ENCODE measurements at regions not wholly inside any gene's neighbourhood (a gene's known extent, or its start where the extent isn't known, plus 50 kb on each side); places are given as distances from the start of the nearest gene placed in this dataset.

GRCh38 chr12:98423963-98424362, 91.4 kb upstream of the TMPO start:
- H3K9me3 ChIP-seq, result no peaks in the 10 kb centered on the region
- no peak overlapping the region for H3K27ac ChIP-seq
- TF ChIP-seq CTCF (IDR thresholded peaks at IDR 0.05), result no peak
- H3K27me3 ChIP-seq (replicated peaks; ENCODE audit: insufficient read depth), result no peaks in the 10 kb centered on the region
- ATAC-seq (ENCODE audit: insufficient number of reproducible peaks, low FRiP score, low read depth), result no peak
- H3K4me1 ChIP-seq (ENCODE audit: control insufficient read depth in 1 of 2, low read depth in 2 of 2), result peaks cover 11 to 17% of the 10 kb centered on the region in 2 donors
- no peak overlapping the region for H3K4me3 ChIP-seq
- no peak for DNase-seq (ENCODE audit: low spot score)
- no peaks in the 10 kb centered on the region for H3K36me3 ChIP-seq

- DNase-seq (ENCODE audit: low spot score) (no peak), ATAC-seq (ENCODE audit: insufficient number of reproducible peaks, low FRiP score, low read depth) (no peak)
- H3K4me3 ChIP-seq, result no peak overlapping the region
- H3K4me1 ChIP-seq (ENCODE audit: control insufficient read depth in 1 of 2, low read depth in 2 of 2), result peaks cover 2 to 8% of the 10 kb centered on the region in 2 donors
- no peaks in the 10 kb centered on the region for H3K9me3 ChIP-seq
- no peak overlapping the region for H3K27ac ChIP-seq
- peak; percentile 66 for TF ChIP-seq CTCF (IDR thresholded peaks at IDR 0.05)
- no peaks in the 10 kb centered on the region for H3K36me3 ChIP-seq
- H3K27me3 ChIP-seq (replicated peaks; ENCODE audit: insufficient read depth), result no peaks in the 10 kb centered on the region
These were observed 90.5 kb upstream of the TMPO start for GRCh38 chr12:98424726-98425401.

- no peaks in the 10 kb centered on the region for H3K36me3 ChIP-seq
- H3K27me3 ChIP-seq (replicated peaks; ENCODE audit: insufficient read depth), result no peaks in the 10 kb centered on the region
- no peaks in the 10 kb centered on the region for H3K4me1 ChIP-seq (ENCODE audit: control insufficient read depth in 1 of 2, low read depth in 2 of 2)
- H3K27ac ChIP-seq, result no peak overlapping the region
- H3K9me3 ChIP-seq, result no peaks in the 10 kb centered on the region
- TF ChIP-seq CTCF (IDR thresholded peaks at IDR 0.05), result no peak
- DNase-seq (ENCODE audit: low spot score) (no peak), ATAC-seq (ENCODE audit: insufficient number of reproducible peaks, low FRiP score, low read depth) (no peak)
- H3K4me3 ChIP-seq, result no peak overlapping the region
These were observed 89.5 kb upstream of the TMPO start for GRCh38 chr12:98425859-98426258.

- no peaks in the 10 kb centered on the region for H3K4me1 ChIP-seq (ENCODE audit: control insufficient read depth in 1 of 2, low read depth in 2 of 2)
- DNase-seq (ENCODE audit: low spot score), result no peak
- no peak overlapping the region for H3K4me3 ChIP-seq
- peaks cover 5% of the 10 kb centered on the region for H3K9me3 ChIP-seq
- no peak for ATAC-seq (ENCODE audit: insufficient number of reproducible peaks, low FRiP score, low read depth)
- H3K36me3 ChIP-seq, result no peaks in the 10 kb centered on the region
- H3K27ac ChIP-seq, result no peak overlapping the region
- no peaks in the 10 kb centered on the region for H3K27me3 ChIP-seq (replicated peaks; ENCODE audit: insufficient read depth)
- TF ChIP-seq CTCF (IDR thresholded peaks at IDR 0.05), result no peak
These were observed 84.3 kb upstream of the TMPO start for GRCh38 chr12:98431089-98431488.

GRCh38 chr12:98437166-98437565, 78.2 kb upstream of the TMPO start:
- Histone ChIP-seq H3K9me3 (peaks cover 5% of the 10 kb centered on the region), H3K36me3 (no peaks in the 10 kb centered on the region), H3K27me3 (replicated peaks; ENCODE audit: insufficient read depth) (no peaks in the 10 kb centered on the region), H3K4me1 (ENCODE audit: control insufficient read depth in 1 of 2, low read depth in 2 of 2) (peaks cover 0 to 9% of the 10 kb centered on the region in 2 donors), H3K4me3 (no peak overlapping the region), H3K27ac (no peak overlapping the region)
- no peak for TF ChIP-seq CTCF (IDR thresholded peaks at IDR 0.05)
- DNase-seq (ENCODE audit: low spot score) (no peak), ATAC-seq (ENCODE audit: insufficient number of reproducible peaks, low FRiP score, low read depth) (no peak)
